ENCODE measurements at regions not wholly inside any gene's neighbourhood (a gene's known extent, or its start where the extent isn't known, plus 50 kb on each side); places are given as distances from the start of the nearest gene placed in this dataset.

DNA sequence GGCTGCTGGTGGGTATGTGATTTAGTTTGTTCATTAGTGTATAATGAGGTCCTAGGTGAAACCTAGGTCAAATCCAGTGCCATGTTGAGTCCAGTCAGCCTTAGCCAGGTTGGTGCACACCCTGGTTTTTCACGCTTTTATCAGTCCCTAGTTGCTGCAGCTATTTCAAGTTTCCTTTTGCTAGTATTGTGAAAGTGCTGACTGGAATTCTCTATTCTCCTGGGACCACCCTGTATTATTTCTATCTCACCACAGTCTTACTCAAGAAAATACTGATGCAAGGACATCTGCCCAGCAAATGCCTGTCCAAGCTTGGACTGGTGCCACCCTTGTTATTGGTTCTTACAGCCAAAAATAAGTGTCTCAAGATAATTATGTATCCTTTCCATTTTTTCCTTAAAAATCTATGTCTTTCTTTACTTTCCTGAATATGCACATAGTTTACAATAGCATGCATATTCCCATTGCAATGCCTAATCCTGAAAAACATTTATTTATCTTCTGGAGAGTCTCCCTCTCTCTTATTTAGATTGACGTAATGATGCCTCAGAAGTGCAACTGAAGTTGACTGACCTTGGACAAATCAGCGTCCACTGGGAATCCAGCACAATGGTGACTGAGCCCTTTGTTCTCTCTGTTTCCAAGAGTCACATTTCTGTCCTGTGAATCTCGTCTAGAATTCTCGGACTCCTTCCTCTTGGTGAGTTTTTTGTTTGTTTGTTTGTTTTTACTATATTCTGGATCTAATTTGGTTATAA is 1075.0 kb downstream of the CDH9 start:
- no peak overlapping the region for H3K4me3 ChIP-seq
- peak; percentile 63 to 68 for ATAC-seq
- peak; percentile 19 to 48 for DNase-seq

DNA sequence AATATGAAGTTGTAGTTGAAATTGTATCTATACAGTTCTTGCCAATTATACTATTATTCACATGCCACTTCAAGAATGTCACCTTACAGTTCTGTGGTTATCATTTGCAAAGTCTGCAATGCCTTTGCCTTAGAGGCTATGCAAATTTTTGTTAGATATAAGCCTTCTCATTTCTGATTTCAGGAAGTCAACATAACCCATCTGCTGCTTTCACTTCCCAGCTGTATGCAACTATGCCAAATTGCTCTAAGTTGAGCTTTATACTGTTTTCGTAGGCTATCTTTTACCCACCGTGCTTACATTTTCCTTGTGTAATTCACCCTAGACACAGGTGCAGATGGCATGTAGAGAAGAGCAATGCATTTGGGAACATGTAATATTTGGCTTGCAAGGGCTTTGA is 1083.0 kb downstream of the CDH9 start:
- H3K9me3 ChIP-seq, result no peaks in the 10 kb centered on the region
- no peaks in the 10 kb centered on the region for H3K36me3 ChIP-seq
- no peak for ATAC-seq
- DNase-seq, result no peak
- intact Hi-C loops (cut with DNase I; ENCODE audit: low total_unique reads), result no loop called here
- TF ChIP-seq POLR2A (IDR thresholded peaks at IDR 0.05), result no peak
- TF ChIP-seq, protein P1, sequence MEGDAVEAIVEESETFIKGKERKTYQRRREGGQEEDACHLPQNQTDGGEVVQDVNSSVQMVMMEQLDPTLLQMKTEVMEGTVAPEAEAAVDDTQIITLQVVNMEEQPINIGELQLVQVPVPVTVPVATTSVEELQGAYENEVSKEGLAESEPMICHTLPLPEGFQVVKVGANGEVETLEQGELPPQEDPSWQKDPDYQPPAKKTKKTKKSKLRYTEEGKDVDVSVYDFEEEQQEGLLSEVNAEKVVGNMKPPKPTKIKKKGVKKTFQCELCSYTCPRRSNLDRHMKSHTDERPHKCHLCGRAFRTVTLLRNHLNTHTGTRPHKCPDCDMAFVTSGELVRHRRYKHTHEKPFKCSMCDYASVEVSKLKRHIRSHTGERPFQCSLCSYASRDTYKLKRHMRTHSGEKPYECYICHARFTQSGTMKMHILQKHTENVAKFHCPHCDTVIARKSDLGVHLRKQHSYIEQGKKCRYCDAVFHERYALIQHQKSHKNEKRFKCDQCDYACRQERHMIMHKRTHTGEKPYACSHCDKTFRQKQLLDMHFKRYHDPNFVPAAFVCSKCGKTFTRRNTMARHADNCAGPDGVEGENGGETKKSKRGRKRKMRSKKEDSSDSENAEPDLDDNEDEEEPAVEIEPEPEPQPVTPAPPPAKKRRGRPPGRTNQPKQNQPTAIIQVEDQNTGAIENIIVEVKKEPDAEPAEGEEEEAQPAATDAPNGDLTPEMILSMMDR (IDR thresholded peaks at IDR 0.05 in 4 of 5, conservative IDR thresholded peaks at IDR 0.05 in 1 of 5), result no peak
- H3K4me3 ChIP-seq, result no peak overlapping the region
- no peak overlapping the region for H3K27ac ChIP-seq
- in situ Hi-C loops (cut with MboI; ENCODE audit: low sequenced_read_pairs in 4 of 4), result no loop called here
- no peaks in the 10 kb centered on the region for H3K27me3 ChIP-seq
- H3K4me1 ChIP-seq, result no peaks in the 10 kb centered on the region

More for the DNA sequence above, 1075.0 kb downstream of the CDH9 start:
- Histone ChIP-seq H3K36me3 (no peaks in the 10 kb centered on the region), H3K27ac (no peak overlapping the region), H3K9me3 (no peaks in the 10 kb centered on the region), H3K4me1 (no peaks in the 10 kb centered on the region), H3K27me3 (no peaks in the 10 kb centered on the region)
- intact Hi-C loops (cut with DNase I; ENCODE audit: low total_unique reads), result no loop called here
- TF ChIP-seq POLR2A (IDR thresholded peaks at IDR 0.05), result no peak
- TF ChIP-seq, protein P1 (IDR thresholded peaks at IDR 0.05 in 4 of 5, conservative IDR thresholded peaks at IDR 0.05 in 1 of 5), result no peak
- in situ Hi-C loops (cut with MboI; ENCODE audit: low sequenced_read_pairs in 4 of 4), result no loop called here

DNA sequence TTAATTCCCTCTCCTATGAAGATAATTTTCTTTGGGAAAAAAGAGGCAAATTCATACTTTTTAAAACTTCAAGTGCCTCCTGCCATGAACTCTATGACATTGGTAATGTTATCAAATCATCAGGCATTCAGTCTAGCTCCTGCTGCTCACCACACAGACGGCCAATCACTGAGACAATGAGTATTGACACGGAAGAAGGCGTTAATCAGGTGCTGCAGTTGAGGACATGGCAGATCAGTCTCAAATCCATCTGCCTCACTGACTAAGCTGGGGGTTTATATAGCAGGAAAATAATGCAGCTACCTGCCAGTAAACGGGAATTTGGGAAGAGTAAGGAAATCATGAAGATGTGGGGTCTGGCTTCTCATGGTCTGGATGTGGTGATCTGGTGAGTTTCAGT is 1087.7 kb downstream of the CDH9 start:
- Histone ChIP-seq H3K27ac (no peak overlapping the region), H3K9me3 (no peaks in the 10 kb centered on the region), H3K36me3 (no peaks in the 10 kb centered on the region), H3K4me1 (no peaks in the 10 kb centered on the region), H3K27me3 (no peaks in the 10 kb centered on the region), H3K4me3 (no peak overlapping the region)
- in situ Hi-C loops (cut with MboI; ENCODE audit: low sequenced_read_pairs in 4 of 4), result no loop called here
- no peak for TF ChIP-seq POLR2A (IDR thresholded peaks at IDR 0.05)
- TF ChIP-seq, protein P1 (IDR thresholded peaks at IDR 0.05 in 4 of 5, conservative IDR thresholded peaks at IDR 0.05 in 1 of 5), result no peak
- intact Hi-C loops (cut with DNase I; ENCODE audit: low total_unique reads), result no loop called here
- ATAC-seq (no peak), DNase-seq (no peak)

DNA sequence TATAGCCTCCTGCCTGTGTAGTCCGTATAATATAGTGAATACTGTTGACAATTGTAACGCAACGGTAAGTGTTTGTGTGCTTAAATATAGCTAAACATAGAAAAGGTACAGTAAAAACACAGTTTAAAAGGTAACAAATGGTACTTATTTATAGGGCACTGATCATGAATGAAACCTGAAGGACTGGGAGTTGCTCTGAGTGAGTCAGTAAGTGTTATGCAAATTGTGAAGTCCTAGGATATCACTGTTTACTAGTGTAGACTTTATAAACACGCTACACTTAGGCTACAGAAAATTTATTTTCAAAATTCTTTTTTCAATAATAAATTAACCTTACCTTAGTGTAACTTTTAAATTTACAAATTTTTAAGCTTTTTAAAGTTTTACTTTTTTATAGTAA is 1090.1 kb downstream of the CDH9 start:
- in situ Hi-C loops (cut with MboI; ENCODE audit: low sequenced_read_pairs in 4 of 4), result no loop called here

More for the DNA sequence above, 1090.1 kb downstream of the CDH9 start:
- Histone ChIP-seq H3K27me3 (no peaks in the 10 kb centered on the region), H3K9me3 (no peaks in the 10 kb centered on the region), H3K36me3 (no peaks in the 10 kb centered on the region), H3K4me1 (no peaks in the 10 kb centered on the region), H3K27ac (no peak overlapping the region), H3K4me3 (no peak overlapping the region)
- DNase-seq (no peak), ATAC-seq (no peak)
- TF ChIP-seq, protein P1 (IDR thresholded peaks at IDR 0.05 in 4 of 5, conservative IDR thresholded peaks at IDR 0.05 in 1 of 5), result no peak
- TF ChIP-seq POLR2A (IDR thresholded peaks at IDR 0.05), result no peak
- intact Hi-C loops (cut with DNase I; ENCODE audit: low total_unique reads), result no loop called here

Data from gastrocnemius medialis (tissue), 4 donors.